ENCODE measurements at regions not wholly inside any gene's neighbourhood (a gene's known extent, or its start where the extent isn't known, plus 50 kb on each side); places are given as distances from the start of the nearest gene placed in this dataset.

DNA sequence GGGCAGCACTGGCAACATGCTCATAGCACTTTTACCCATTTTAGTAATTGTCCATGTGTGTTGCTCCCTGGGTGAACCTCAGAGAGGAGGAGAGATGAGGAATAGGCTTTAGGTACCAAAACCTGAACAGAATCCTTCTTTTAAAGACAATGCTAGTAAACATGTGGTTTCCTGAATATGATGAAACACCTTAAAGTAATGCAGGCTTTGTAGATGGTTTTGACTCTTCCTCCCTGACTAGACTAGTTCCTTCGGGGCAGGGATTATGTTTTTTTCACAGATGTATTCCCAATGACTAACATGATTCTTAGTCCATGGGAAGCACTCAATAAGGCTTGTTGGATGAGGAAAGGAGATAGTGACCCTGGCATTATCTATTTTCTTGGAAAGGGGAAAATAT lies 367.6 kb upstream of the JAG1 start:
- DNase-seq (ENCODE audit: low spot score) = no peak

DNA sequence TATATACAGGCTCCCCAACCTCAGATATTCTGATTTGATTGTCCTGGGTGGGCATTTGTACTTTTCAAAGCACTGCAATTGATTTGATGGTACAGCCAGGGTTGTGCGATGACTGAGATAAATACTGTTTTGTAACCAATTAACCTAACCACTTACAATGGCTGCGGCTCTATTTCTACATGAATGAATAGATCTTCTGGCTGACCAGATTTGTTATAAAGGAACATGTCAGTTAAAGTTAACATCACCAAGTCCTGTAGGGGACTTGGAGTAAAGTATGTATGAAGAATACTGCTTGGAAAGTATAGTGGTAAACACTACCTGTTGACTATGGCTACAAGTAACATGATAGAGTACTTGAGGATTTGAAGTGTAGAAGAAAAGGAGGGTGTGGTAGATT lies 369.2 kb upstream of the JAG1 start:
- DNase-seq (ENCODE audit: low spot score) = no peak

DNA sequence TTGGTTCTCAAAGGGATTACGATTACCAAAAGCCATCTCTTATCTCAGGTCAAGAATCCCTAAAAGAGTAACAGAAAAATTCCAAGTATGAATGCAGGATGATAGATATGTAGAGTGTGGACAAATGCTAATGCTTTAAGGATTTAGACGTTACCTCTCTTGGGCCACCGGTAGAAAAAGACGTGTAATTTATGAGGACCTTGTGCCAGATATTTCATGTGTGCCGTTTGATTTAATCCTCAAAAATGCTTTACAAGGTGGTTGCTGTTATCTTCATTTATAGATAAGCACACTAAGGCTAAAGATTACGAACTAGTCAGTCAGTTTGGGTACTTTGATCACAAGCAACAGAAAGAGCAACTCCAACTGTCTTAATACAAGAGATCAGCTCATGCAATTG lies 370.8 kb upstream of the JAG1 start:
- DNase-seq (ENCODE audit: low spot score) = no peak

DNA sequence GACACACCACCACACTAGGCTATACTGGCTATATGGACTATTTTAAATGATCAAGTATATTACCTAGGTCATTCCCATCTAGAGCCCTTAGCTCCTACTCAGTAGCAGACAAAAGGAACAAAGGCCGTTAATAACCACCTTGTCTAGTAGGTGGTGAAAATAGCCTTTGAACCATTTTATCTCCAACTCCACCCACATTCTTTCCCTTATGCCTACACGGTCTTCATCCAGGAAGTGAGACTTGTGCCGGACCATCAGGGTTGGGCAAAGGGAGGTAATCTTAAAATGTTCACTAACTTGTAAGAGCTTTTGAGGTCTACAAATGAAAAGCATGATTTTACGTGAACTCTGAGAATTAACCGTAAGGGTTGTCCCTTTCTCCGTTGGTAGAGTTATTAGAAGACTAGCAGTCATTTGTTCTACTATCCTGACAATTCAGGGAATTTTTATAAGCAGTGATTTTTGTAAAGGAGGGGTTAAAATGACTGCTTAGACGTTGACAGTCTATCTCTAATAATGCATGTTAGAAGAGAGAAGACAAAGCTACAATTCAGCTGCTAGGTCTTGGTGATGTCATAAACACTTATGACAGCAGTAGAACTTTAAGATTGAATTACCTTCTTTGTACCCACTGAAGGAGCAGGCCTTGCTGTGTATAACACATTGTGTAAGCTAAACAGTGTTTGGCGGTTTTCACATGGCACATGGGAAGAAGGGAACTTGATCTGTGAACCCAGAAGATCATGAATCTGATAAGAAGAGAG lies 371.8 kb upstream of the JAG1 start:
- DNase-seq (ENCODE audit: low spot score) = no peak

DNA sequence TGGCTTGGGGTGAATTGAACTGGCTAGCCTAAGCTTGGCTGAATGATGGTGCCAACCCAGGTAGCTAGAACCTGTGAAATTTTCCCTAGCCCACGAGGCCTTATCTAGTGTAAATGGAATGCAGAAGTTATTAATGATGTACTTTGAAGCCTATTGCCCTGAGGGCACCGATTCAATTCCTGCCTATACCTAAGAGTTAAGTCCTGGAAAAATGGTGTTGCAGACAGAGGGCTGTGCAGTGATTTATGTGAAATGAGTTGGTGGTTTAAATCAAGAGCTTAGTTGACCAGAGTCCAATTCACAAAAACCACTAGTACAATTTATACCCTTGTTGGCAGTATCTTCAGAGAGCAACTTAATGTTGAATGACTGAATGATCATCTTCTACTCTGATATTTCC lies 373.8 kb upstream of the JAG1 start:
- peak; percentile 65 for DNase-seq (ENCODE audit: low spot score)

DNA sequence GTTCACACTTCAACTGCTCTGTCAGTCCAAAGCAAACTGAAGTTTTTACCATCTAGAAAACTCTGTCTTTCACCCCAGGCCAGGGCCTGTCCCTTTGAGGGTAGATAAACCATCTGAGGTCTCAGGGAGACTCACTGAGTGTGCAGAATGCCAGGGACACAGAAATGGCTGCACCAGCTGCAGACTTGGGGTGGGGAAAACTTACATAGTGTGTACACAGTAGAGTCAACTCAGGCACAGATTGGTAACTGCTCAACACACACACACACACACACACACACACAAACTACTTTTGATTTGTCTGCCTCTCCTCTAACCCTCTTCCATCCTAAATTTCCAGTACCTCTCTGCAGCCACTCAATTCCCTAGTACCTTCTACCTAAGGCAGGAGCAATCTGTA lies 374.9 kb upstream of the JAG1 start:
- DNase-seq (ENCODE audit: low spot score) = no peak

DNA sequence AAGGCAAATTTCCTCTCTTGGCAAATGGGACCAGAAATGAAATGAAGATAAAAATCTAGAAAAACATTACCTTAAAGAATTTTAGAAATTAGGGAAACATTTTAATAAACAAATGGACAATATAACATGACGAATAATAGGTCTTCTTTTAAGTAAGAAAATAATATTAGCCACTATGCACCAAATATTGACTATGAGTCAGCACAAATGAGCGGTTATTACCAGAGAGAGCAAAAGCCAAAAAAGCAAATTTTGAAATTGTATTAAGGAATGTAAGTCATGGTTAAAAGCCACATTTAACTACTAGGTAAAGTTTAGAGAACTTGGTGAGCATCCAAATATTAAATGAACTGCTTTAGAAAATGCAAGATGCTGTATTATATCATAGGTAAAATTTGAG lies 376.6 kb upstream of the JAG1 start:
- DNase-seq (ENCODE audit: low spot score) = no peak

DNA sequence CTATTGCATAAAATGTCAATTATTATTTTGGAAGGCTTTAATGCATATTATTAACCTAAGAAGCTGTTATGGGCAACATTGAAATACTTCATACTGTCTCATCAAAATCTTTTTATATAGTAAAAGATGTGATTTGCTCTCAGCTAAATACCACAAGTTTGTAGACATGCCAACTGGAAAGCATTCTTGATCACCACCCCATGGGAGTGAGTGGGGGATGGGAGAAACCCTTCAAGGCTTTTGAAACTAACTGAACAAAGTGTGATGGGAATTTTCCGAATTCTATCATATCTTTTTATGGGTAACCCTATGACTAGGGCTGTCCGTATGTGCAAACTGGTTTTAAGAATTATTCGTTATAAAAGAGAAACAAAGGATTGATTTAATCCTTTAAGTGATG lies 377.3 kb upstream of the JAG1 start:
- DNase-seq (ENCODE audit: low spot score) = no peak

DNA sequence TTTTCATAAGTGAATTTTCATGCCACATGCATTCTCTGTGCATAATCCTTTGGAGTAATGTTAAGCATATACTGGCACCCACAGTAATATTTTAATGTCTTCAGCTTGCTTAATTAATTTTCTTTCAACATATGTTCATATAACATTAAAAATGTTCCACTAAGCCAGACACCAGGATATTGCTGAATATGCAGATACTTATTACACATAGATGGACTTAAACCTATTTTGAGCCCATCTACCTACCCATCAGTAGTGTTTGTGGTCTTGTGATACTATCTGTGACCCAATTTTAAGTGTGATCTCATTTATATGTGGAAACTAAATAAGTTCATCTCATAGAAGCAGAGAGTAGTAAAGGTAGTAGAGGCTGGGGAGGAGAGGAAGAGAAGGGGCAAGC lies 379.5 kb upstream of the JAG1 start:
- no peak for DNase-seq (ENCODE audit: low spot score)

DNA sequence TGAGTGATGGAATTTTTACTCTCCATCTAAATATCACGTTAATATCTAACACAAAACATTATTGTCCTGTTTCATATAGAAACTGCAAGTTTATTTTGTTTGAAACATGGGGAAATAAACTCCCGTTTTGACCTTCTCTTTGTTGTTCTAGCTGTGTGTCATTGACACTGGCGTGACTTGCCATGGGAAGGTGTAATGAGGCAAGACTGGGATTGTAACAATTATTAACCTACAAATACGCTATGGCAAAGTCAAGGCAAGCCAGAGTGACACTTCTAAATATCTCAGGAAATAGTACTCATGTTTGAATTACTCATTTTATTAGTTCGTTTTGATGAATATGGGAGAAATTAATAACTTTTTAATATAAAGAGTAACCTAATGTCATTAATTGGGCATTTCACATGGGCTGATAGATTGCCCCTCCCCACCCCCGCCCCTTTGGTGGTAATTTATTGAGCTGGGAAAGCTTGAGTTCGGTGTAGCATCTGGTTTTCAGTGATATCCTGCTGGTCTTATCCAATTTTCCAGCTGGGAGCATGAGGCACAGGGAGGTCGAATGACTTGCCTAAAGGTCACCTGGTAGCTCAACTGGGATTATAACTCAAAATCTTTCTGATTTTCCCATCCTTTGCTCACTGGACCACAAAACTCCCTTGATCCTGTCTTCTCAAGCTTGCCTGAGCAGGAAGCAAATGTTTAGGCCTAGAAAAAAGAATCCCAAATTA lies 380.6 kb upstream of the JAG1 start:
- DNase-seq (ENCODE audit: low spot score) = no peak

DNA sequence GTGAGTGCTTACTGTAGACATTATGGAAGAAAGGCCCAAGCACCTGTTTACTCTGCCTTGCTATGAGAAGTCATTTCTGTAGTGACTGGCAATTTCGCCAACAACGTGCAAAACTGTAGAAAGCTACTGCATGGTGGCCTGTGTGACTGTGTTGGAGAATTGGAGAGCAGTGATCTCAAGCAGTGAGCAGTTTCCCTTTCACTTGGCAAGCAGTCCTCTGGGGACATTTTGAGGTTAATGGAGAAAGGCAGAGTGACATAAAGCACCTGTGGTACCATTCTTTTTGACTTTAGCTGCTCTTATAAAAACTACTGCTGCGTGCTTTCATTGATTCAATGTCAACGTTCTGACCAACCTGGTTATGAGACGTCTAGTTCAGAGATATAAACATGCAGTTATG lies 382.6 kb upstream of the JAG1 start:
- DNase-seq (ENCODE audit: low spot score) = no peak

DNA sequence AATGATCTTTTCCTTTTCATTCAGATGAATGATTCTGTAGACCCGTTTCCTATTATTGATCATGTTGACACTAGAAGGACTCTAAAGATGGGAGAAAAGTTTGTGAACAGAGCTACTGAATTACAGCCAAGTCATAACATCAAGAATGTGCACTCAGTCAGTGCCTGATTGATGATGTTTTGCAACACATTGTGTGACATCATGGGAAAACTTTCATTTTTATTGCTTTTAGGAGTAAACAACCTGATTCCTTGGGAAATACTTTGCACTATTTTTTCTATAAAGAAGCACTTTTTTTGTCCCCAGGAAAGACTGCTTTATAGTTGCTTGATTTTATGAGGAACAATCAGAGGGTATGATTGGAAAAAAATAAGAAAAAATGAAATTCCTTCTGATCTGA lies 383.8 kb upstream of the JAG1 start:
- DNase-seq (ENCODE audit: low spot score) = no peak

DNA sequence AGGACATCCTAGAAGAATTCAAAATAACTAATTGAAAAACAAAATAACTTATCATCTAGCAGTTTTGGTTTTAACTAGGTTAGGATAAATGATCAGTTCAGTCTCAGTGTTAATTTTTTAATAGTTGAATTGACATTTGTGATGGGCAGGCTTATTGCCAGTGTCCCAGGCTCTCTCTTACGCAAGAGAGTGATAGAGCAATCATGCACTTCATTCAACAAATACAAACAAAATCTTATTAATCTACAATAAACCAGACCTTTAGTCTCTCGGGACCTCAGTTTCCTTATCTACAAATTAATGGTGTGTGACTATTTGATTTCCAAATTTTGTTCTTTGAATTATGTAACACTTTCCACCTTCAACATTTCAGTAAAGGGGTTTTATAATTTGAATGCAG lies 385.9 kb upstream of the JAG1 start:
- no peak for DNase-seq (ENCODE audit: low spot score)

DNA sequence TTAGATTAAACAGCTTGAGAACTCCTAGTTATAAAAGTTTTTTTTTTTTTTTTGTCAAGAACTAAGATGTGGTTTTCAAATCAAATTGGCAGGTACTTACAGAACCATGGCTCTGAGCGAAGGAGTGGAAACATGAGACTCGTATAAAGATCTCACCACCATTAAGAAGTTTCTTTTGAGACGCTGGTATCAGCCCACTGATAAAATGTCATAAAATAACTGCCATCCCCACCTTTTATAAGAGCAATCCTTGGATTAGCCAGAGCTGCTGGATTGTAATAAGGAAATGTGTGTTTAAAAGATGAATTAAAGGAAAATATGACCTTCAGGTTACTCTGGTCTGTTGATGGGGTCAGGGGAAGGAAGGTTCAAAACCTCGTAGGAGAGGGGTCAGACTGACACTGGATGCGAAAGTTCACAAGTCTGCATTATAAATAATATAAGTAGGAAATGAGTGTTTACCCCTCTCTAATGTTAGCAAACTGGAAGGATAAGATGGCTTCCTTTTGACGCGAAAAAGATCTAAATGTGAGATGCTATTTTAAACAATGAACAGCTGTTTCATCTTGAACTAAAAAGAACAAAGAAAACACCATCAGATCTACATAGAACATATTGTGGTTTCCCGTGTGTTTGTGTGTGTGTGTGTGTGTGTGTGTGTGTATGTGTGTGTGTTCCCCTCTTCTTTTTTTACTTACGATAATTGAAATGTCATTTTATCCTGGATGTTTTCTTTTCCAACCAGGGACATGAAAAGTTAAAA lies 386.8 kb upstream of the JAG1 start:
- no peak for DNase-seq (ENCODE audit: low spot score)

DNA sequence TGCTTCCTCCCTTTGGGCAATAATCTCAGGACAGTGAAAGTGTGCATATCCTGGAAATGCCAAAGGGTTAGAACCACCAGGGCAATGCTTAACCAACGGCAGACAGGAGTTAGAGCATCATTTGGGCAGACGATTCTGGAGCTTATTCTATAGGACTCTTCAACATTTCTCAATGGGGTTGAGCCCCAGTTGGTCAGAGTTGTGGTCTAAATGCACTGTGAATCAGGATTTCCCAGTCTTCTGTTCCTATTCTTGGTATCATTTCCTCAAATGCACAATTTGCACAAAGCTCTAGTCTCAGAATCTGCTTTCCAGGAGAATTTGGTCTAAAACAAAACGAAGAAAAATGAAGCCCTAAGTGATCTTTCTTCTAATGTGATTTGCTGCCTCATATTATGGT lies 389.6 kb upstream of the JAG1 start:
- DNase-seq (ENCODE audit: low spot score) = no peak

DNA sequence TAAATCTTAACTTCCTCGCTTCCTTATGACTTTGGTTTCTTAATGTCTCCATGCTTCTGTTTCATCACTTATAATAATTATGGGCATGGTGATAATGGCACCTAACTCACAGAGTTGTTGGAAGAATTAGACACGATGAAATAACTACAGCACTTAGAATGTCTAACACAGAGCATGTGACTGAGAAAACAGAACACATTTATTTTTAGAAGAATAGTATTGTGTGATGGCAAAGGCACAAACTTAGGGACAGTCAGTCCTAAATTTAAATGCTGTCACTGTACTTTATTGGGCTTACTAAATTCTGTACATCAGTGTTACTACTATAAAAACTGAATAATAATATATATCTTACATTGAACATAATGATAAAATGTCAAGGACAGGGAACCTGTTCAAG lies 391.1 kb upstream of the JAG1 start:
- DNase-seq (ENCODE audit: low spot score) = no peak

DNA sequence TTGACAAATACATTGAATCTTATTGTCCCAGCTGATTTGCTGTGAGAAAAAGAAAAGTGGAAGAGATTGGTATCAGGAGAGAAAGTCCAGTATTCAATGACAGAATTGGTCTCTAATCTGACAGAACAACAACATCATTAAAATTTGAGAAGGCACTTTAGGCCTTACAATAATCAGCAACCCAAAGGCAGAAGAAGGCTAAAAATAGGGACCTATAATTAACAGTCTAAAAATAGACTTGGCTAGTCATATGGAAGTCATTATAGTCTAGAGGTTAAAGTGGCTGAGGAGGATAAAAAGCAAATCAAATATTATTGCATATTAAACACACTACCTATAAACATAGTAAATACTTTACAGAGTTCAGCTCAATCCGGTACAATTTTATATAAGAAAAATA lies 393.6 kb upstream of the JAG1 start:
- no peak for DNase-seq (ENCODE audit: low spot score)

DNA sequence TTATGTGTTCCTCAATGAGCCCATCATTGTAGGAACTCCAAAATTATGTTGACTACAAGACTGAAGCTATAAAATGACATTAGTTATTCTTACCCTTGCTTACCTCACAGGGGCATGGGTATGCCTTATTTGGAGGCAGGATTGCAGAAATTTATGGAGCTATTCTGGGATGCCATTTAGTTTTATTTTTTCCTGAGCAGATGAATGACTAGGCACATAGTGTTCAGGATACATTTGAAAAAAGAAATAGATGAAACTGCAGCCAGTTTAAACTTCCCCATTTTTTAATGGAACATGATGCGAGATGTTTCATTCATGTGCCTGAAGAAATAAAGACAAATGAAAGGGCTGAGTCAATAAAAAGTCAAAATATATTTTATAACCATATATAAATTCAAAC lies 399.2 kb upstream of the JAG1 start:
- no peak for DNase-seq (ENCODE audit: low spot score)

DNA sequence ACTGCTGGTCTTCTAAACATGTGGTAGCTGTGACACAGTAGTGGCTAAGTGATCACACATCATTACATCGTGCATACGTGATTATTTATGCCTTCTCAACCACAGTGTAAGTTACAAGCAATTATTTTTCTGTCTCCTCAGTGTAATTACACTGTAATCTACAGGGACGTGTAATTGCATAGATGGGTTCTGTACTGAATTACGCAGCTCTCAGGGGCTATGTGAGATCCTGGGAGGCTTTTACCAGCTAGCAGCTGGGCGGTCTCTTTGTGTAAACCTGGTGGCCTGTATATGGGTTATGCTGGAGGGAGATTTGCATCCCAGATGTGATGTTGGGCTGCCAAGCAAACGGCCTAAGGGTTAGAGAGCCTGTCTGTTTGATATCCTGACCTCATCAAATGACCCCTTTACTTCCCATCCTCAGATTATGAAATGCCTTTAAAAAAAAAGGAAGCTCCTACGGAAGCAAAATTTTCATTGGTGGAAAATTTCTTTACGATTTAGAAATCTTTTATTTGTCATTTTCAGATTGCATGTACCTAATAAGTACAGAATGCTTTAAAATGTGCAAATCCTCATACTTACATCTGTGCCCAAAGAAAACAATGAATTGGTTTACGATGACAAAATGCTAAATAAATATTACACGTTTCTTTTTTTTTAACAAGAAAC lies 402.8 kb upstream of the JAG1 start:
- no peak for DNase-seq (ENCODE audit: low spot score)

DNA sequence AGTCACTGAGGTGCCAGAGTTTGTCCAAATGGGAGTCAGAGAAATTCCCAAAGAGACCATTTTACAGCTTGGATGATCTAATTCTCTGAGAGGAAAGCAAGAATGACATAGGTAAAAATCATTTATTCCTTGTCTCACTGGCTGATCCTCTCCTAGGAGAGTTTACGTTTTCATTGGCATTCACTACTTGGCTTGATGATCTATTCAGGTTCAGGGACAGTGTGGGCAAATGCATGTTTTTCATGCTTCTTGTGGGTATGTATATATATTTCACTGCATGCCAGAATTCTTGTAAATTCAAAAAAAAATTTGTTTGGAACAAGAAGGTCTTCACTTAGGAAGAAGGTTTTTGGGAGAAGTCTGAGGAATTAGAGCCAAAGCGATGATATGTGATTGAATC lies 403.4 kb upstream of the JAG1 start:
- DNase-seq (ENCODE audit: low spot score) = no peak

DNA sequence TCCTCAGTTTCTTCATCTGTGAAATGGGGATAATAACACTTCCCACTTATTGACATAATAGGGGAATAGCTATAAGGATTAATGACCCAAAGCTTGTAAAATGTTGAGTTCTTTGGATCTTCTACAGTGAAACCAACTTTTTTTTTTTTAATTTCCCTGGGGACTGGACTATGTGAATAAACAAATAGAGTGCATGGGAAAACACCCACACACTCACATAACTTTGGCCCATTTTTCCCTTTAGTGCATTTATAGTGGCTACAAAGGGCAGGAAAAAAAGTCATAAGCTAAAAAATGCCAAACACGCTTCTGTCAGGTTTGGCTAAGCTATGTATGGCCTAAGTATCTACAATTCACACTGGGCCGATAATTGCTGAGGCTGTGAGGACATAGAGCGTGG lies 406.2 kb upstream of the JAG1 start:
- no peak for DNase-seq (ENCODE audit: low spot score)

DNA sequence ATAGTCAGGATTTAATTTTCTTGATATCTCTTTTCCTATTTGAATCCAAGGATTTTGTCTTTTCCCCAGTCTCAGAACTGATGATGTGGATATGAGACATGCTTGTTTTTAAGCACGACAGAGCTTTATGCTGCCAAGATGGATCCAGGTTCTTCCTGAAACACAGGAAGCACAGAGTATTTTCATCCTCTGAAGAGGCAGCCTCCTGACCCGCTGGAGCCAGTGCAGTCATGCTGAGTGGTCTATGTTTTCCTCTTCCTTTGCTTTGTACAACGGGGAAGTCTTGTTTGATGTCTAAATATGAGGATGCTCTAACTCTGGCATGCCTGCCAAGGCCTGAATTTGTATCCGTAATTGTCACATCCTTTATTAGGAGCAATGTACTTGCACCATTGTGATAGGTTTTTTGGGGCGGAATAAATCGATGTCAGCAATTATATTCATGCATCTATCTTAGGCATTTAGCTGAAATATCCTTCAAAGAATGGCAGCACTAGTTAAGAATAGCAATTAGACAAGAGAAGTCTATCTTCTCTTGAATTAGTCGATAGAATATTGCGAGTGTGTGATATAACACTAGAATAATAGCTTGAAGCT lies 407.1 kb upstream of the JAG1 start:
- no peak for DNase-seq (ENCODE audit: low spot score)
